Stimulated activated CD4-positive, alpha-beta T cell treated with anti-CD3 and anti-CD28 coated beads, TNF-alpha, amount 100 ng/mL, for 24 hours (primary cell): ENCODE measurements at regions not wholly inside any gene's neighbourhood (a gene's known extent, or its start where the extent isn't known, plus 50 kb on each side); places are given as distances from the start of the nearest gene placed in this dataset.
A peak's percentile ranks its signal among the peaks of the same experiment; 100 is the strongest.
"Not testable (repeated sequence)": the region's sequence is repeated elsewhere in the genome, so short reads cannot be mapped to it uniquely, and the experiment has no call there.

ENCODE experiments used
- DNase-seq, 3 experiments: peaks; one replicate each; pipeline ENCODE4 v3.0.0-alpha.2; 2020; ENCODE audit warnings: low read depth in 3 of 3

- DNase-seq = no peak
Observed at GRCh38 chrX:13188731-13189309, 131.0 kb downstream of the ATXN3L start.

- not testable (repeated sequence) for DNase-seq
Observed at GRCh38 chrX:13186643-13187042, 133.2 kb downstream of the ATXN3L start.

GRCh38 chrX:13180807-13181206 is 136.4 kb upstream of the FAM9C start:
- DNase-seq = no peak

GRCh38 chrX:13179586-13179985 is 135.2 kb upstream of the FAM9C start:
- DNase-seq = no peak

- no peak for DNase-seq
Observed at GRCh38 chrX:13179100-13179499, 134.7 kb upstream of the FAM9C start.

- DNase-seq = no peak
Observed at GRCh38 chrX:13177921-13178566, 133.6 kb upstream of the FAM9C start.

GRCh38 chrX:13175056-13175455 is 130.6 kb upstream of the FAM9C start:
- DNase-seq = no peak

GRCh38 chrX:13170966-13171558 is 126.6 kb upstream of the FAM9C start:
- no peak for DNase-seq

- DNase-seq = no peak
Observed at GRCh38 chrX:13169684-13170083, 125.3 kb upstream of the FAM9C start.

GRCh38 chrX:13168269-13168668 is 123.8 kb upstream of the FAM9C start:
- DNase-seq = no peak

- DNase-seq = peak in 1 of 3 experiments; percentile 3
Observed at GRCh38 chrX:13167481-13168231, 123.2 kb upstream of the FAM9C start.

- no peak for DNase-seq
Observed at GRCh38 chrX:13165266-13166189, 121.1 kb upstream of the FAM9C start.

GRCh38 chrX:13164611-13165010 is 120.2 kb upstream of the FAM9C start:
- DNase-seq = no peak

- DNase-seq = no peak
Observed at GRCh38 chrX:13162772-13163410, 118.5 kb upstream of the FAM9C start.

GRCh38 chrX:13159886-13160285 is 115.5 kb upstream of the FAM9C start:
- DNase-seq = no peak

GRCh38 chrX:13158911-13159310 is 114.5 kb upstream of the FAM9C start:
- DNase-seq = no peak

- DNase-seq = not testable (repeated sequence)
Observed at GRCh38 chrX:13155550-13155949, 111.1 kb upstream of the FAM9C start.

GRCh38 chrX:13153796-13154195 is 109.4 kb upstream of the FAM9C start:
- DNase-seq = no peak

GRCh38 chrX:13152518-13153185 is 108.2 kb upstream of the FAM9C start:
- no peak for DNase-seq

GRCh38 chrX:13151828-13152517 is 107.6 kb upstream of the FAM9C start:
- no peak for DNase-seq
